ENCODE measurements at regions not wholly inside any gene's neighbourhood (a gene's known extent, or its start where the extent isn't known, plus 50 kb on each side); places are given as distances from the start of the nearest gene placed in this dataset.

DNA sequence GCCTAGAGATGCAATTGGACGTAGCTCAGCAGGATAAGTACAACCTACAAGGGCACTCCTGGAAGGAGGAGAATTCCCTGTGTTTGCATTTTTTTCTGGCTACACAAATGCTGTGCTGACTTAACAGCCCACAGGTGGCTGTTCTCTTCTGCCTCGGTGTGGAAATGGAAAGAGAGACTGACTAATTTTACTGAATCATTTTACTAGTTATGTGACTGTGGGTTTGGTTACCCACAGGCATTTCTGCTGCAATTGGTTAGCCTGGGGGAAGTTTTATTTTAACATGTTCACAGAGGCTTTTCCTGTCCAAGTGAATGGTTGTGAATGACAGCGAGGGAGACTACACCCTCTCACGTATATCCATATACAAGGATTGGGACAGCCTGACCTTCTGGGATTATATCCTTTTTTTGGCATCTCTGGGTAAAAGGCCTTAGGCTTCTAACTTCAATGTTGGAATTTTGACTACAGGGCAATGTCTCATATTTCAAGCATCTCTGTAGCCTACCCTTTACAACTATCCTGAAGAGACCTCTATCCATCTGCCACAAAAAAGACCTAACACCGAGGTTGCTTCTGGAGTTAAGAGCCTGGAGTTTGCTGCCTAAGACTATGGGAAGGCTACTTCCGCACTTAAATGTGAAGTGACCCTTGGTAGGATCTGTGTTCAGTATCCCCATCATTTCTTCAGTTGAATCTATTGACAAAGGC, 67.2 kb upstream of the TP63 start:
- H2BK12ac ChIP-seq (ENCODE audit: low read length) = no peak overlapping the region
- H4K91ac ChIP-seq (ENCODE audit: low read depth, low read length) = no peak overlapping the region
- no peaks in the 10 kb centered on the region for H3K79me2 ChIP-seq (ENCODE audit: control insufficient read depth, insufficient read depth, low read length, poor library complexity)
- WGBS (ENCODE audit: extremely low coverage, insufficient coverage, insufficient read length) = no CpG with 5 or more reads among the region's 6 CpGs
- H3K9me3 ChIP-seq (ENCODE audit: insufficient read depth, low read depth, low read length) = no peaks in the 10 kb centered on the region
- no peak overlapping the region for H3K27ac ChIP-seq (ENCODE audit: low read depth, low read length)
- H3K4me1 ChIP-seq (ENCODE audit: control insufficient read depth in 1 of 2, insufficient read depth in 2 of 2, low read length in 2 of 2) = no peaks in the 10 kb centered on the region
- H3K27me3 ChIP-seq (ENCODE audit: insufficient read depth, low read length) = no peaks in the 10 kb centered on the region
- H2BK5ac ChIP-seq (ENCODE audit: low read depth, low read length, poor library complexity) = no peak overlapping the region
- H3K79me1 ChIP-seq (ENCODE audit: low read length) = no peaks in the 10 kb centered on the region
- no peak overlapping the region for H3K4me2 ChIP-seq (ENCODE audit: low read length)
- H3K14ac ChIP-seq (ENCODE audit: low read length) = no peak overlapping the region
- H3K4ac ChIP-seq (ENCODE audit: low read depth, low read length) = no peak overlapping the region
- H3K23ac ChIP-seq (ENCODE audit: low read length) = no peak overlapping the region
- no peak overlapping the region for H2BK120ac ChIP-seq (ENCODE audit: insufficient read depth, low read length, poor library complexity)
- H3K4me3 ChIP-seq (ENCODE audit: low read depth, low read length) = no peak overlapping the region
- H2AFZ ChIP-seq (ENCODE audit: insufficient read depth, low read length, poor library complexity) = no peak overlapping the region
- H3K18ac ChIP-seq (ENCODE audit: low read length) = no peak overlapping the region
- no peak overlapping the region for H4K8ac ChIP-seq (ENCODE audit: low read depth, low read length)
- DNase-seq = peak; percentile 88 to 93
- H2AK5ac ChIP-seq (ENCODE audit: low read length) = no peak overlapping the region
- no peak overlapping the region for H4K12ac ChIP-seq (ENCODE audit: low read depth, low read length)
- no peaks in the 10 kb centered on the region for H3K36me3 ChIP-seq (ENCODE audit: control insufficient read depth in 1 of 2, insufficient read depth in 2 of 2, low read length in 2 of 2)
- H3K9ac ChIP-seq (ENCODE audit: low read length) = no peak overlapping the region

DNA sequence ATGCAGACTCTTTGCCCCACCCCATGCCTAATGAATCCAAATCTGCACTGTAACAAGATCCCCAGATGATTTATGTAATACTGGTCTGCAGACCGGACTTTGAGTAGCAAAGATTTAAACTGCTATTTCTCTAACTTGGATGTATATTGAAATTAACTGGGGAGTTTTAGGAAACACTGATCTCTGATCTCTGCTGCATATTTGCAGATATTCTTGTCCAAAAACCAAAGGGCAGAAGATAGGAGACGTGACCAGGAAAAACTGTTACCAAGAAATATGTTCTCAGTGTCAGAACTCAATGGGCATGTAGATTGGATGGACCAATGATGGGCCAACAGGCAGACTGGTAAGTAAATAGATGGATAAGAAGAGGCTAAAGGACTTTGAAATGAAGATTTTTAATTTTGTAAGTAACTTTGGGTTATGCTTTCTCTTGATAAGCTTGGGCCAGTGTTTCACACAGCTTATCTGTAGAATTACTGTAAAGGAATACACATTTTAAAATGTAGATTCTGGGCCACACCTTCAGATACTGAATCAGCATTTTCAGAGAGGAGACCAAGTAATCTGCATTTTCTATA, 64.5 kb upstream of the TP63 start:
- Histone ChIP-seq H3K4me2 (ENCODE audit: low read length) (no peak overlapping the region), H2BK12ac (ENCODE audit: low read length) (no peak overlapping the region), H3K79me1 (ENCODE audit: low read length) (no peaks in the 10 kb centered on the region), H3K4me3 (ENCODE audit: low read depth, low read length) (no peak overlapping the region), H4K12ac (ENCODE audit: low read depth, low read length) (no peak overlapping the region), H3K14ac (ENCODE audit: low read length) (no peak overlapping the region), H2BK5ac (ENCODE audit: low read depth, low read length, poor library complexity) (no peak overlapping the region), H3K27ac (ENCODE audit: low read depth, low read length) (no peak overlapping the region), H3K79me2 (ENCODE audit: control insufficient read depth, insufficient read depth, low read length, poor library complexity) (no peaks in the 10 kb centered on the region), H3K36me3 (ENCODE audit: control insufficient read depth in 1 of 2, insufficient read depth in 2 of 2, low read length in 2 of 2) (no peaks in the 10 kb centered on the region), H3K4me1 (ENCODE audit: control insufficient read depth in 1 of 2, insufficient read depth in 2 of 2, low read length in 2 of 2) (no peaks in the 10 kb centered on the region), H3K27me3 (ENCODE audit: insufficient read depth, low read length) (no peaks in the 10 kb centered on the region), H3K23ac (ENCODE audit: low read length) (no peak overlapping the region), H3K4ac (ENCODE audit: low read depth, low read length) (no peak overlapping the region), H2AK5ac (ENCODE audit: low read length) (no peak overlapping the region), H2AFZ (ENCODE audit: insufficient read depth, low read length, poor library complexity) (no peak overlapping the region), H4K8ac (ENCODE audit: low read depth, low read length) (no peak overlapping the region), H3K18ac (ENCODE audit: low read length) (no peak overlapping the region), H2BK120ac (ENCODE audit: insufficient read depth, low read length, poor library complexity) (no peak overlapping the region), H3K9ac (ENCODE audit: low read length) (no peak overlapping the region), H4K91ac (ENCODE audit: low read depth, low read length) (no peak overlapping the region), H3K9me3 (ENCODE audit: insufficient read depth, low read depth, low read length) (no peaks in the 10 kb centered on the region)
- no CpG with 5 or more reads among the region's 2 CpGs for WGBS (ENCODE audit: extremely low coverage, insufficient coverage, insufficient read length)
- DNase-seq = no peak

DNA sequence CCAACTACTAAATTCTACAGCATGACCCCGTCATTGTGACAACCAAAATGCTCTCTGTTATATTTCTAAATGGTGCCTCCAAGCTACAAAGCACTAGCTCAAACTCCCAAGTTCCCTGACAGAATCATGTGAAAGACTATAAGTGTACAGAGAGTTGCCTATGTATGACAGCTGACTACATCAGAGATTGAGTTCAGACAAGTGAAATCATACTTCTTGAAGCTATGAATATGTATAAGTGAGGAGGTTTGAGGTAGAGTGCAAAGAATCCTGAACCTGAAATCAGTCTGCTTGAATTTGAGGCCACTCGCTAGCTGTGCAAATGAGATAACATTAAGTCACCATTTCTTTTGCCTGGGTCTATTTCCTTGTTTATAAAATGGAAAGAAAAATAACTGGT, 63.9 kb upstream of the TP63 start:
- Histone ChIP-seq H4K8ac (ENCODE audit: low read depth, low read length) (no peak overlapping the region), H3K9me3 (ENCODE audit: insufficient read depth, low read depth, low read length) (no peaks in the 10 kb centered on the region), H3K9ac (ENCODE audit: low read length) (no peak overlapping the region), H3K4ac (ENCODE audit: low read depth, low read length) (no peak overlapping the region), H2BK5ac (ENCODE audit: low read depth, low read length, poor library complexity) (no peak overlapping the region), H4K91ac (ENCODE audit: low read depth, low read length) (no peak overlapping the region), H3K14ac (ENCODE audit: low read length) (no peak overlapping the region), H3K27ac (ENCODE audit: low read depth, low read length) (no peak overlapping the region), H2AFZ (ENCODE audit: insufficient read depth, low read length, poor library complexity) (no peak overlapping the region), H4K12ac (ENCODE audit: low read depth, low read length) (no peak overlapping the region), H2BK120ac (ENCODE audit: insufficient read depth, low read length, poor library complexity) (no peak overlapping the region), H3K79me2 (ENCODE audit: control insufficient read depth, insufficient read depth, low read length, poor library complexity) (no peaks in the 10 kb centered on the region), H2AK5ac (ENCODE audit: low read length) (no peak overlapping the region), H3K36me3 (ENCODE audit: control insufficient read depth in 1 of 2, insufficient read depth in 2 of 2, low read length in 2 of 2) (no peaks in the 10 kb centered on the region), H3K79me1 (ENCODE audit: low read length) (no peaks in the 10 kb centered on the region), H3K4me1 (ENCODE audit: control insufficient read depth in 1 of 2, insufficient read depth in 2 of 2, low read length in 2 of 2) (no peaks in the 10 kb centered on the region), H3K18ac (ENCODE audit: low read length) (no peak overlapping the region), H3K27me3 (ENCODE audit: insufficient read depth, low read length) (no peaks in the 10 kb centered on the region), H3K23ac (ENCODE audit: low read length) (no peak overlapping the region), H3K4me2 (ENCODE audit: low read length) (no peak overlapping the region), H2BK12ac (ENCODE audit: low read length) (no peak overlapping the region), H3K4me3 (ENCODE audit: low read depth, low read length) (no peak overlapping the region)
- WGBS (ENCODE audit: extremely low coverage, insufficient coverage, insufficient read length) = no CpG with 5 or more reads among the region's 2 CpGs
- DNase-seq = no peak

DNA sequence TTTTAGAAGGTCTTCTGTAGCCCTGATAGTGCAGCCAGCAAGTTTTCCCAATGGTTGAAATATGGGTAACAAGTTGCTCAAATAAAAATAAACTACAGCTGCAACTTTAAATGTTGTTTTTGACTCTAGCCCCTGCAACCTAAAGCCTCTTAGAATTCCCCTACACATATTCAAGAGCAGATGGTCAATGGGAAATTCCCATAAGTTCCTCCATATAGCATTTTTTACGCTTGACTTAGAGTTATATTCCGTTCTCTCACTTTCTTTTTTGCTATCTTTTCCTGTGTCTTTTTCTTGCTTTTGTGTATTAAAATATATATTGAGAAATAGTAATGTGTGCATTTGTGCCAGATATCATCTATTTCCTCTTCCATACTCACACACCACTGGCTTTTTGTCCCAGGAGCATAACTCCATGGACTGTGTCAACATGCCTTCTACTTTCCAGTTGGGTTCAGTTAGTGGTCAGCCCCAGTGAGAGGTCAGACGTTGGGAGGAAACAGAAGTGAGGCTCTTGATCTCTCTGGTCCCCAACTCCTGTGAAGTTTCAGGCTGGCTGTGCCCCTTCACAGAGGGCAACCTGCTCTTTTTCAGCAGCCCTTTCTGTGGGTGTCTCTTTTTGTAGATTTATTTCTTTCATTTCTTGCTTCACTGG, 63.3 kb upstream of the TP63 start:
- no CpG with 5 or more reads among the region's 3 CpGs for WGBS (ENCODE audit: extremely low coverage, insufficient coverage, insufficient read length)
- Histone ChIP-seq H2BK120ac (ENCODE audit: insufficient read depth, low read length, poor library complexity) (no peak overlapping the region), H2AK5ac (ENCODE audit: low read length) (no peak overlapping the region), H3K9me3 (ENCODE audit: insufficient read depth, low read depth, low read length) (no peaks in the 10 kb centered on the region), H3K27ac (ENCODE audit: low read depth, low read length) (no peak overlapping the region), H3K4me3 (ENCODE audit: low read depth, low read length) (no peak overlapping the region), H2BK5ac (ENCODE audit: low read depth, low read length, poor library complexity) (no peak overlapping the region), H3K23ac (ENCODE audit: low read length) (no peak overlapping the region), H4K8ac (ENCODE audit: low read depth, low read length) (no peak overlapping the region), H3K4ac (ENCODE audit: low read depth, low read length) (no peak overlapping the region), H3K27me3 (ENCODE audit: insufficient read depth, low read length) (no peaks in the 10 kb centered on the region), H3K79me1 (ENCODE audit: low read length) (no peaks in the 10 kb centered on the region), H3K9ac (ENCODE audit: low read length) (no peak overlapping the region), H3K14ac (ENCODE audit: low read length) (no peak overlapping the region), H3K18ac (ENCODE audit: low read length) (no peak overlapping the region), H3K79me2 (ENCODE audit: control insufficient read depth, insufficient read depth, low read length, poor library complexity) (no peaks in the 10 kb centered on the region), H3K4me1 (ENCODE audit: control insufficient read depth in 1 of 2, insufficient read depth in 2 of 2, low read length in 2 of 2) (no peaks in the 10 kb centered on the region), H3K4me2 (ENCODE audit: low read length) (no peak overlapping the region), H4K12ac (ENCODE audit: low read depth, low read length) (no peak overlapping the region), H2AFZ (ENCODE audit: insufficient read depth, low read length, poor library complexity) (no peak overlapping the region), H4K91ac (ENCODE audit: low read depth, low read length) (no peak overlapping the region), H3K36me3 (ENCODE audit: control insufficient read depth in 1 of 2, insufficient read depth in 2 of 2, low read length in 2 of 2) (no peaks in the 10 kb centered on the region), H2BK12ac (ENCODE audit: low read length) (no peak overlapping the region)
- no peak for DNase-seq
